ENCODE measurements at regions not wholly inside any gene's neighbourhood (a gene's known extent, or its start where the extent isn't known, plus 50 kb on each side); places are given as distances from the start of the nearest gene placed in this dataset.

- TF ChIP-seq EZH2 (IDR thresholded peaks at IDR 0.05; ENCODE audit: insufficient read depth, poor library complexity, severe bottlenecking) (no peak), EZH2phosphoT487 (IDR thresholded peaks at IDR 0.05; ENCODE audit: insufficient read depth, low read depth) (no peak)
Observed at GRCh38 chr18:44061438-44061837, 619.2 kb upstream of the SETBP1 start.
